HPDE6-E6E7 (cell line): ENCODE measurements at regions not wholly inside any gene's neighbourhood (a gene's known extent, or its start where the extent isn't known, plus 50 kb on each side); places are given as distances from the start of the nearest gene placed in this dataset.

ENCODE experiments used
- DNase-seq: peaks from one replicate; pipeline ENCODE4 v3.0.0; 2011; ENCODE audit warnings: missing footprints; ENCODE audit errors: extremely low spot score

DNA sequence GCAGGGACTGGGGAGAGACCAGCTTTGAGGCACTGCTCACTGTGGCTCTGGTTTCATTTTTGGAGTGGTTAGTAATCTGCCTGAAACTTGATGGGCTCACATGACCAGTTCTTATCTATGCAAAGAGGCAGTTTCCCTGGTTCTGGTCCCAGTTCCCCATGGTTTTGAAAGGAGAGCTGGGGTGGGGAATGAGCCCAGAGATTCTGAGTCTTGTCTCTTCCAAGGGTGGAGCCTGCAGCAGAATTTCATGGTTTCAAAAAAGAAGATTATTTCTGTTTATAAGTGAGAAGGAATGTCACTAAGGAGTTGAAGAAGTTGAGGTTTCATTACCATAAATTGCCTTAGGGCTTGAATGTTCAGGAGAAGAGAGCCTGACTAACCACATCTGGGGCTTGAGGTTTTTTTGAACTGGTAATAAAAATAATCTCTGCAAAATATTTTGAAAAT, 190.2 kb upstream of the HABP2 start:
- no peak for DNase-seq

DNA sequence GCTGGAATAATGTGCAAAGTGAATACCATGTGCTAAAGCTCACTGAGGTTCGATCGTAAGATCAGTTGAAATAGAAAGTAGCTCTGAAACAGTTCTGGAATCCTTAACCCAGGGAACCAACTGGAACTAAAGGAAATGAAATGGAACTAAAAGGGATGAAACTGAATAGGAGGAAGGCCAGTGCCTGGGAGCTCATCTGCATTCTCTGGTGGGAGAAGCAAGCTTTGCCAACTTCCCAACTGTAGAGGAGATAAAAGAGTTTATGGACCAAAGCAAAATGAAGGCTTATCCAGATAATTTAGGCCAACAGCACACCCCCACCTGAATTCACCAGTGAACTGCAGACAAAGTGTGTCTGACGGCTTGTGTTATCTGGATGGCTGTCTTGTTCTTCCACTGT, 188.6 kb upstream of the HABP2 start:
- no peak for DNase-seq

DNA sequence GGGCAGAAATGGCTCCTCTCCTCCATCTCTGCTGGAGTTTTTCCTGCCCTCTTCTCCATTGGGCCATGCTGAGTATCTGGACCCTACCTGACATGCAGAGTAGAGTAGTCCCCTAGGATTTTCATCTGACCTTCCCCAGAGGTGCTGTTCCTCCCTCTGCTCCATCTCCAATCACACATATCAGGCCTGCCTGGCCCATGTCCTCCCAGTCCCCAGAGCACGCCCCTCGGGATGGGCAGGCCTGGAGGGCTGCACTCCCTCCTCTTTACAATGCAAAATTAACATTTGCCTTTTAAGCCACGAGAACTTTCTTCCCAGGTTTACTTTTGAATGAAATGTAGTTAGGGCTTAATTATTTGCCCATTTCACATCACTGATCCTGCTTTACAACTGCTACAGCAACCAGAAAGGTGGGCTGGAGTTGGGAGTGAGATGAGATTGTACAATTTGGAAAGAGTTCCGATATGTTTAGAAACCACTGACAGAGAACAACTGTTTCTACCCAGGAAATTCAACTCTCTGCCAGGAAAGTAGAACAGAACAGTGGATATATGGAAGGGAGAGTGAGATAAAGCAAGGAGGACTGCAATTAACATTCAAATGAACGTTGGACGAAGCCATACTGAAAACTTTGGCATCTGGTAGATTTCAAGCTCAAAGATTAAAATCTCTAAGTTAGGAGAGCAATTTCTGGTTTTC, 184.0 kb upstream of the HABP2 start:
- no peak for DNase-seq

DNA sequence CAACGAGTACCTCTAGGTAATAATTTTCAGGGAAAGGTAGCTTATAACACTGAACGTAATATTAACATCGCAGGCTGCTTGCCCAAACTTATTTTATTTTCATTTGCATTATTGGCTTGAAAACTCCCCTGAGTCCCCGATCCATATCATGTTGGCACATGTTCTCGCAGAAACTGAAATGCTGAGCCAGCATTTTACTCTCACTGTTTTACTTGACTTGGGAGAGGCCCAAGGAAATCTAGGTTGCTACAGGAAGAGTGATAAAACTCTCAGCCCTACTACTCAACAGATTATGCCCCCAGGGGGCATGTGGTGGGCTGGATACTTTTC, 183.5 kb upstream of the HABP2 start:
- no peak for DNase-seq

DNA sequence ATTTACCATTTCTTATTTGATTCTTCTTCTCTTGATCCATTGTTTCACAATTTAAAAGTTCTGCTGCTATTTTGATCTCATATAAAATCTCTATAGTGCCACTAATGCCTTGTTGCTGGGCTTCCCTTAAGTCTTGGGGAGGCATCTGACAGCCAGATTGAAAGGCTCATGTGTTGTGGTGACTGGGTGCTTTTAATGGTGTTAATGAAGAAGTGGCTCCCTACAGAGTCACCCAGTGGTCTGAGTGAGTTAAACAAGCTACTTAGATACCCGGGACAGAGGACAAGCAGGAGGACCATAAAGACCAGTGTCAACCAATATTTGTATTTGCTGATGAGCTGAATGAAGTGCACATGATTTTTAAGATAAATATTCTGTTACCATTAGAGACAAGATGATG, 176.4 kb upstream of the HABP2 start:
- no peak for DNase-seq

DNA sequence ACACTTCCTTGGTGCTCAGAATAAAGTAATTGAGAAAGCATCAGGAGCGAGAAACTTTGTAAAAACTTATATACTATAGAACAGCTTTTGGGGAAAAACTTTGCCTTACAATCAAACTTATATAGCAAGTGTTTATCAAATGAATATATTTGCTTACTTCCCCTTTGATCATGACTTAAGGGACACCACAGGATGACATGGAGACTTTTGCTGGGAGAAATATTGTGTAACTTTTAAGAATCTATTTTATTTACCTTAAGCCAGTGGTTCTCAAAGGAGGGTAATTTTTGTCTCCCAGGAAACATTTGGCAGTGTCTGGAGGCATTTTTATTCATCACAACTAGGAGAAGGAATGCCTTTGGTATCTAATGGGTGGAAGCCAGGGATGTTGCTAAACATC, 173.8 kb upstream of the HABP2 start:
- DNase-seq: no peak

DNA sequence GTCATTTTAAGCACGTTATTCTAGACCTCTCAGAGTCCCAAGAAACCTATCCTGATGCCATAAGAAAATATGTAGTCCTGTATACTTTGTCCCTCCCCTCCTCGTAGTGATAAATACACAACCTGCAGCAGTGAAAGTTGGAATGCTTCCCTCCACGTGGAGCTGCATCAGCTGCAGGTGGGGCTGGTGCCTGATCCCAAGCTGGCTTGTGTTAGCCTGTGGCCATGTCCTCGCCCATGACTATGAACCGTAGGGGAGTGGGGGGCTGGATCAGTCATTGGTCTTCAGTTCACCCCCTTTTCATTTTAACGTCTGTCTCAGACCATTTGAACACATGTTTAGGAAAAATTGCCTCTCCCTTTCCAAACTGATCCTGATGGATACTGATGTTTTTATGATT, 171.4 kb upstream of the HABP2 start:
- no peak for DNase-seq

DNA sequence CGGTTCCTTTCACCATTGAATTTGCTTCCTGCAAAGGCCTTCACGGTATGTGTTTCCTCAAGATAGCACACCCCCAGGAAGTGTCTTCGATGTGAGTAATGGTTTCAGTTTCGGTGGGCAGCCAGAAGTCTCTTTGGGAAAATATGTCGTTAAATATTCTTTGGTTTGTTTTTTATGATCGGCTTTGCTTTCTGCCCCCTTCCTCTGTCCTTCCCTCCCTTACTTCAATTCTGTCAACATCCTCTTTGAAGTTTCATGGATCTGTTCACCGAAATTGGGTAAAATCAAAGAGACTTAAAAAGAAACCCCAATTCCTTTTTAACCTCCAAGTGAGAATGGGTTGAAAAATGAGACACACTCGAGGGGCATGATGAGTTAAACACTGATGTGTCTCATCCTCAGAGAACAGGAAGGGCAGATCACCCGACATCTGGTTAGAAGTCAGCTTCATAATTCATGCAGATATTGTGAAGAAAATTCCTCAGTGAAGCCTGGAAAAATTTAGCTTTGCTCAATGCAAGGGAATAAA, 170.8 kb upstream of the HABP2 start:
- DNase-seq: no peak

DNA sequence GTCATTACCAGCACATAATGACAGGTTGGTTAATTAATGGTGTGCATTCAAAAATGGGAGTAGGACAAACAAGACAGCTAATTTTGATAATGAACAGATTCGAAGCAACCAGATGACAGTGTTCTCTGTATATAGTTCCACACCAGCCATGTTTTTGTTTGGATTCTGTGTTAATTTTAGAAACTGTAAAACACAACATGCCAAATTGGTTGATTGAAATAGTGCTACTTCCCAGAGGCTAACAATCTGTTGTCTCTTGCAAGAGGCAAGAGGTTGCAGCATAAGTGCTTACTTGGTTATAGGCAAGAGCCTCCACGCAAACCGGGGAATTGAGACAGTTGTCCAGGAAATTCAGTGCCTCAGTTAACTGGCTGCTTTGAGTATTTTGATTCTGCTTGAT, 170.2 kb upstream of the HABP2 start:
- no peak for DNase-seq

DNA sequence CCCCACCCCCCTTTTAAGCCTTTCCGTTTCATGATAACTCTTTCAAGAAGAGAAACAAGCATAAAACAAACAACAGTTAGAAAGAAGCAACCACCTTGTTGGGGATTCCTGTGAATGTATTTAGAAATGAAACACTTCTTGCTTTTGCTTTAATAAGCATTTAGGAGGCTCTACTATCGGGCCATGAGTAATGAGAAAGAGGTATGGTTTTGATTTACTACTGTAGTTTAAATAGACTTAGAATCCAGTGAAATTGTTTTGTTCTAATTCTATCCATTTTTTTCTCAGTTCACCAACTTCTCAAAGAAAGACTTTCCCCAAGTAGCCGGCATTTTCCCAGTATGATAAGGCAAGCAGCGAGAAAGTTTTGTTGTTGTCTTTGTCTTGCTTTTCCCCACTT, 168.7 kb upstream of the HABP2 start:
- no peak for DNase-seq

DNA sequence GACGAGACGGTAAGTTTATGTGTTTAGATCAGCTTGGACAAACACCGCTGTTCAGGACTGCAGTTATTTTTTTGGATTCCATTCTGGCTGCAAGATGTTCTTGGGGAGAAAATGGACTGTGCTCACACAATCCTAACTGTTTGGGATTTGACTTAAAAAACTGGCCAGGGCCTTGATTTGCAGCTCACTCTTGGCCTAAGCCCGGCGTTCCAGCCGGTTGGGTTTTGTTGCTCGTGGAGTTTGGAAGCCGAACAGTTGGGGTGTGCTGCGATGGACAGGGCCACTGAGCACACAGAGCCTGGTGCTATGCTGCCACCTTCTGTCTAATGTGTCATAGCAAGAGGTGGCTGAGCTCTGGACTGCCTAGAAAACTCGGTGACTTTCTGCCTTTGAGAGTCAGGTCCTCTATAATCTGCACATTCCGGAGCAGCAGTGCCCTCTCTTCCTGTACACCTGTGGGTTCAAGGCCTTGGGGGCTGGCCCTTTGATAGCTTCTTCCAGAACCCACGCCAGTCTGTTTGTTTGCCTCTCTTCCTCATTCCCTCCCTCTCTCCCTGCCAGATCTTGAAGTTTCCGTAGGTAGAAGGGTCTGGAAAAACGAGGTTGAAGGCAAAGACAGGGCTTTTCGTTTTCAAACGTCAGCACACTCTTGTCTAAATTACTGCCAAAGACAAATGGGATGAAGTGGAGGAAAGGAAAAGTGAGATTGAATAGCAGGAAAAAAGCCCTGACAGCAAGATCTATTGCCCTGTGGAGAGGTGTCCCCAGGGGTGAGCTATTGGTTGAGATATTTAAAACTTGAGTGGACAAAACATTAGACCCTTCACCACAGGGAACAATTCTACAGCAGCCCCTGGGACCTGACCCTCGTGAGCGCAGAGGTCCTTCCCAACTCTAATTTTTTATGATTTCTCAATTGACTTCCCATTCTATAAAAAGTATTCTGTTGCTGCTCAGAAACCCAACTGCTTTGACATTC, 167.5 kb upstream of the HABP2 start:
- DNase-seq: peak; percentile 62

DNA sequence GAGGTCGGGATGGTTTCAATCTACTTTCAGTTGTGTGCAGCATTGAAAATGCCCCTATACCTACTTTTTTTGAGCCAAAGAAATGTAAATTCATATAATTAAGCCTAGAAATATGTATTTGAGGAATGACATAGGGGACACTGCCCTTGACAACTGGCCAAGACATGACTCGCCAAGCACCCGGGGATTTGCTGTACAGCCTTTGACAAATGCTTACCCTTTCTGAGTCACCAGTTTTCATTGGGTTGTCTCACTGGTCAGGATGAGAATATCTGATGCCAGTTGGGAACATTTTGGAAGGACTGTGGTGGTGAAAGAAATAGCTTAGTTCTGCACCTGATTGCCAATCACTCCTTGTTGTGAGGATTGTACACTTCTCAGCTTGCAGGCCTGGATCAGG, 166.8 kb upstream of the HABP2 start:
- no peak for DNase-seq

DNA sequence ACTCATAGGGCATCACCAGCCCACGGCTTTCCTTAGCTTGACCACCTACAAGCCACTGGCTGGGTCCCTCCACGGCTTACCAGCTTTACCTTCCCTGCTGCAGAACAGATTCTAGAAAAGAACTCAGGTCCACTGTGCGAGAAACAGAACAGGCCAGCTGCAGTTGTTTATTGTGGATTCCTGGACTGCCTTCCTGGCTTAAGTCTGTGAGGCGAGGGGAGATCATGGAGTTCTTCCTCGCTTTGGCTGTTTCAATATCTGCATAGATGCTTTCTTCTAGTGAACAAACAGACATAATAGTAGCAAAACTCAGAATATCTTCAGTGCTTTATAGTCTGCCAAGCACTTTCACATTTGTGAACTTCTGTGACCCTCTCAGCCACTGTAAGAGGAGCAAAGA, 162.9 kb upstream of the HABP2 start:
- DNase-seq: no peak

DNA sequence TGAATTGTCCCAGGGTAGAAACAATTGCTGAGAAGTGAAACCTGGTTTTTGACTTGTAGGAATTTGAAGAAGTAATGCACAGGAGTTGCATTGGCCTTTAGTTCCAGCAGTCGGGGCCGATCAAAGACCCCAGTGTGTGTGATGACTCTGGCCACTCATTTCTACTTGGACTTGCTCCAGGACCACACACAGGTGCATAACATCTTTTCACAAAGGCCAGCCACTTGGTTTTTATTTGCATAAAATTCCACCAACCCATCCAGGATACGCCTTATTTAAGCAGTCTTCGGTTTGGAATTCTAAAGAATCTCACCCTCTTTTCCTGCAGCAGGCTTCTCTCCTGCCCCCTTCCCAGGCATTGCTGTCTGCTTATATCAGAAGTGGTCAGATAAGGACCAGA, 162.0 kb upstream of the HABP2 start:
- DNase-seq: no peak

DNA sequence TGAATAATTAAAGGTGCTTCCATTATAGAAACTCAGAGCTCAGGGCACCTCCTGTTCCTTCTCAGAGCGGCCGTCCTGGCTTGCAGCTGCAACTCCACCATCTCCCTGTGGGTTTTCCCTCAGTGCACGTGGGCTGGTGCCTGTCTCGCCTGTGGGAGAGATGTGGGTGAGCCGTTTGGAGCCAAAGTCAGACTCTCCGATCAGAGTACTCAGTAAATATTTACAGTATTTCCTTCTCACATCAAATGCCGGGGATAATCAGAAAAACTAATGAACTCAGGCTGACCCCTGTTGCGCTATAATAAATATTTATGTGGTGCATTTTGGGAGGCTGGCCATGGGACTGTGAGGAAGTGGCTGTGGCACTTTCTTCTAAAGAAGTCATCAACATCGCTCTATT, 155.8 kb upstream of the HABP2 start:
- no peak for DNase-seq

DNA sequence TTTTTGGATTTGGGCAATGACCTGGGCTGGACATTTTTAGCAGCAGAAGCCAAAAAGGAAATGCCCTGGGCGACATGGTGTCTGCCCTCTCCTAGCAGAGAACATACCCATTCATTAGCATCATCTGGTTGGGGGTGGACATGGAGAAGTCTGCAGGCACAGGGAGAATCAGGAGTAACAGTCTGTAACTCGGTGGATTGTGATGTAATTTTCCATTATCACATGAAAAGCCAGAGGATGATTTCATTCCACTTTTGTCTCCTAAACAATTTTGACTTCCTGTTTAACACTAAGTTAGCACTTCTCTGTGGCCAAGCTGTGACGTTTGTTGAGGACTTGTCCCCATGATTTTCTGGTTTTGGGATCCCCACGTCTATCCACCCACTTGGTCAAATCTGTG, 153.8 kb upstream of the HABP2 start:
- no peak for DNase-seq

DNA sequence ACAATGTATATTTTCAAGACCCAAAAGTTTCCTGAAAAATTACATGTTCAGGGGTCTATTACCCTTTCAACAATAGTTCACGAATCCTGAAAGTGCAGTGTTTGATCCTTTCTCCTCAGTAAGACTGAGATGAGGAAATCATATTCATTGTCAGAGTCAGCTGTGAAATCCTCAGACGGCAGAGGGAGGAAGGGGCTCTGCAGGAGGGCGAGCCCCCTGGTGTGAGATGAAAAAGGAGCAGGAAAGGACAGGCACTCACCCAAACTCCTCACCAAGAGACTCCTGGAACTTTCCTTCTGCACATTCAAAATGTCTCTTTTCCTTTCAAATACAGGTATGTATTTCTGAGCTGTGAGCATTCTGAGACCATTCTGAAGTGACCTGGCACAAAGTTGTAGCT, 150.3 kb upstream of the HABP2 start:
- no peak for DNase-seq

DNA sequence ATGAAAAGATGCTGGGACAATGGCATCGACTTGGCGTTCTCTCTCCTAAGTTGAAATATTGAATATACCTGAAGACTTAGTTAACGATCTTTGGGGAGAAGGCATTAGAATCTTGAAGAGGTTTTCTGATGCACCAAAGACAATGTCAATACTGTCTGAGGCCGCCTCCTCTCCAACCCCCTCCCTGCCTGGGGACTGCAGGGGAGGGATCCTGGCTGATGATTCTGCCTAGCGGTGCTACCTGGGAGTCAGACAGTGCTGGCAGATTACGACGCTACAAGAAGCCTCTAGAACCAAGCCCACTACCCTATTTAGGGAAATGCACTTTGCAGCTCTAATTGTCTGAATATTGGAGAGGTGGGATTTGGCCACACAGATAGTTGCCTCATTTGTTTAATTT, 145.6 kb upstream of the HABP2 start:
- DNase-seq: no peak

DNA sequence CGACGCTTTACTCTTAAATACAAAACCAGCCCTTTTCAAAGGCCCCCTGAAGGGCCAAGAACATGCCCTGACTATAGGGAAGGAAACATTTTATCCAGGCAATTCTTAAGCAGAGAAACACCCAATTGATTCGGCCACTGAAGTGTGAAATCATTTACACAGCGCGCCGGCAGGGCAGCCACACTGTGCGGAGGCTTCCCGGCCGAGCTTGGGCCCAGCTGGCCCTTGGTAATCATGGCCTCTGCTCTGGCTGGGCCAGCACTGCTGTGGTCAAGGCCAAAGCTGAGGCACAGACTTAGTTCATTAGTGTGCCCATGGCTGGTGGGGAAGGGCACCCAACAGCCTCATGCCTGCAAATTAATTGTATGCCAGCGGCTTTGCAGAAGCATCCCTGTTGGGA, 143.7 kb upstream of the HABP2 start:
- DNase-seq: no peak

DNA sequence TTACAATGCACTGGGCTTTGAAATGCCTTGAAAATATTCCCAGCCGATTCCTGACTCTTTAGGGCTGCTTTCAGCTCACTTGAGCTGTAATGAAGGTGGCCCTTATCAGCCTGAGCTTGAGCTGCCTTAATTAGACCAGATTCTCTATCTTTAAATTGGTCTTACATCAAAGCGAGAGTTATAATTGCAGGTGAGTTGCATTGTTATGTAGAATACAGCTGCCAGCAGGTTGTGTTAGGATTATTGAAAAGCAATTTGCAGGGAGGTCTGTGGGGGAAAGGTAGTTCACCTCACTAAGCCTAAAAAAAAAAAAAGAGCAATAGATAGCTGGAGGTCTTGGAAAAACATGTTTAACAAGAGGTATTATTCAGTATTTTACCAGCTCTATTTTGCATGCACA, 142.2 kb upstream of the HABP2 start:
- no peak for DNase-seq

DNA sequence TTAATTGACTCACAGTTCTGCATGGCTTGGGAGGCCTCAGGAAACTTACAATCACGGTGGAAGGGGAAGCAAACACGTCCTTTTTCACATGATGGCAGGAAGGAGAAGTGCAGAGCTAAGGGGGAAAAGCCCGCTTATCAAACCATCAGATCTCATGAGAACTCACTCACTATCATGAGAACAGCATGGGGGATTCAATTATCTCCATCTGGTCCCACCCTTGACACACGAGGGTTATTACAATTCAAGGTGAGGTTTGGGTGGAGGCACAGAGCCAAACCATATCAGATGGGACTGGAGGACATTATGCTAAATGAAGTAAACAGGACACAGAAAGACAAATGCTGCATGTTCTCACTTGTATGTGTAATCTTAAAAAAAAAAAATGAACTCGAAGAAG, 141.4 kb upstream of the HABP2 start:
- no peak for DNase-seq

DNA sequence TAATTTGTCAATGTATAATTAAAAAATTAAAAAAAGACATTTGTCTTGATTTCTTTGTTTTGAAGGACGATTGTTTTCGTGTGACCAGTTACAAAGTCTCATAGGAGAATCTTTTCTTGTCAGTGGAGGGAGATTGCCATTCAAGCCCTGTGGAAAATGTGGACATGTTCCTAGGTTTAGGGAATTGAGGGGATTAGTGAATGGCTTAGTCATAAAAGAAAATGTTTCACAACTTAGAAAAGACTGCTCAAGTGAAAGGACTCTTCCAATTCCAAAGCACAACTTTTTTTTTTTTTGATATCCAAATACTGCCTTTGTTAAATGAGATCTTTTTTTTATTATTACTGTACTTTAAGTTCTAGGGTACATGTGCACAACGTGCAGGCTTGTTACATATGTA, 140.7 kb upstream of the HABP2 start:
- DNase-seq: no peak

DNA sequence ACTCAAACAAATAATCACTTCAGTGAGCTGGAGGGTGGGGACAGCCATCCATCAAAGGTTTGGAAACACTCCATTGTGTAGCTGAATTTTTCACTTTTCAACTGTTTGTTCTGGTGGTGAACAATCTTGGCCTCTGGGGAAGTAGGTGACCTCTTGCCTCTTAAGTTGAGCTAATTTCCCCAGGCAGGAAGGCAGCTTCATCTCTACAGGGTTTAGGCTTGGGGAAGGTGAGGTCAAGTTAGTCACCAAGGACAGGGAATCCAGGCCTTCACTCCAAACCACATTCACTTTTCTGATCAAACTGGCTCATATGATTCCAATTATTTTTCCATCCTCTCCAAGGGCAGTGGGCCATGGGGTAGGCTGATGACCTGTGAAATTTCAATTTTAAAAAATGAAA, 138.3 kb upstream of the HABP2 start:
- no peak for DNase-seq
